ENCODE measurements at regions not wholly inside any gene's neighbourhood (a gene's known extent, or its start where the extent isn't known, plus 50 kb on each side); places are given as distances from the start of the nearest gene placed in this dataset.

- TF ChIP-seq EZH2 (IDR thresholded peaks at IDR 0.05; ENCODE audit: low read depth, low read length, severe bottlenecking) (no peak), TBP (IDR thresholded peaks at IDR 0.05; ENCODE audit: low read depth, low read length) (no peak), POLR2AphosphoS5 (IDR thresholded peaks at IDR 0.05; ENCODE audit: low read depth, low read length) (no peak), RAD21 (IDR thresholded peaks at IDR 0.05 in 1 of 2, conservative IDR thresholded peaks at IDR 0.05 in 1 of 2; ENCODE audit: low read depth in 2 of 2, low read length in 2 of 2) (no peak), EP300 (IDR thresholded peaks at IDR 0.05; ENCODE audit: borderline replicate concordance in 1 of 2, low read depth in 2 of 2, low read length in 2 of 2) (no peak), SUZ12 (IDR thresholded peaks at IDR 0.05; ENCODE audit: low read length) (no peak), RFX5 (IDR thresholded peaks at IDR 0.05; ENCODE audit: borderline replicate concordance, low read depth, low read length) (no peak), KDM1A (IDR thresholded peaks at IDR 0.05; ENCODE audit: borderline replicate concordance, low read length) (no peak), YY1 (IDR thresholded peaks at IDR 0.05; ENCODE audit: low read depth, low read length) (no peak), TAF1 (IDR thresholded peaks at IDR 0.05; ENCODE audit: low read depth, low read length) (no peak)
- TF ChIP-seq, protein P1, sequence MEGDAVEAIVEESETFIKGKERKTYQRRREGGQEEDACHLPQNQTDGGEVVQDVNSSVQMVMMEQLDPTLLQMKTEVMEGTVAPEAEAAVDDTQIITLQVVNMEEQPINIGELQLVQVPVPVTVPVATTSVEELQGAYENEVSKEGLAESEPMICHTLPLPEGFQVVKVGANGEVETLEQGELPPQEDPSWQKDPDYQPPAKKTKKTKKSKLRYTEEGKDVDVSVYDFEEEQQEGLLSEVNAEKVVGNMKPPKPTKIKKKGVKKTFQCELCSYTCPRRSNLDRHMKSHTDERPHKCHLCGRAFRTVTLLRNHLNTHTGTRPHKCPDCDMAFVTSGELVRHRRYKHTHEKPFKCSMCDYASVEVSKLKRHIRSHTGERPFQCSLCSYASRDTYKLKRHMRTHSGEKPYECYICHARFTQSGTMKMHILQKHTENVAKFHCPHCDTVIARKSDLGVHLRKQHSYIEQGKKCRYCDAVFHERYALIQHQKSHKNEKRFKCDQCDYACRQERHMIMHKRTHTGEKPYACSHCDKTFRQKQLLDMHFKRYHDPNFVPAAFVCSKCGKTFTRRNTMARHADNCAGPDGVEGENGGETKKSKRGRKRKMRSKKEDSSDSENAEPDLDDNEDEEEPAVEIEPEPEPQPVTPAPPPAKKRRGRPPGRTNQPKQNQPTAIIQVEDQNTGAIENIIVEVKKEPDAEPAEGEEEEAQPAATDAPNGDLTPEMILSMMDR (IDR thresholded peaks at IDR 0.05; ENCODE audit: control extremely low read depth in 1 of 3, insufficient read depth in 1 of 3, low read depth in 1 of 3, low read length in 3 of 3) = no peak
These were observed 390.3 kb downstream of the HHIPL2 start for GRCh38 chr1:222157612-222158011.

Data from H1 (cell line).